Common myeloid progenitor, CD34-positive (primary cell): ENCODE measurements at regions not wholly inside any gene's neighbourhood (a gene's known extent, or its start where the extent isn't known, plus 50 kb on each side); places are given as distances from the start of the nearest gene placed in this dataset.

Source experiments
- CTCF ChIA-PET: fragments of 350-600 bp; sonication (Branson Sonifier 250); formaldehyde crosslinking; loops from one replicate; lab custom pipeline; 2021; ENCODE audit warnings: antibody characterized with exemption; lab: Charles Lee
- POLR2A ChIA-PET: fragments of 350-600 bp; sonication (Branson Sonifier 250); formaldehyde crosslinking; loops from one replicate; lab custom pipeline; 2021; ENCODE audit warnings: antibody characterized with exemption; lab: Charles Lee
- DNase-seq, 3 donors: peaks; one replicate each; pipeline versions ENCODE4 v3.0.0 to v3.0.0-alpha.2; 2013
- H3K27ac ChIP-seq, 2 experiments: 1 replicate in 1 of 2; 2 replicates in 1 of 2; pipeline ENCODE4 v1.7.0; 2013; ENCODE audit warnings: inconsistent platforms in 2 of 2, low read length in 2 of 2, mild to moderate bottlenecking in 2 of 2, low read depth in 1 of 2, moderate library complexity in 1 of 2; ENCODE audit not compliant: severe bottlenecking in 2 of 2, insufficient read depth in 1 of 2, poor library complexity in 1 of 2
- H3K27me3 ChIP-seq, 5 experiments: replicated peaks in 2 of 5; 1 replicate in 3 of 5; 2 replicates in 2 of 5; pipeline versions ENCODE4 v1.6.1 to v1.7.0; 2013; ENCODE audit warnings: low read length in 4 of 5, mild to moderate bottlenecking in 2 of 5, moderate library complexity in 2 of 5, inconsistent platforms in 1 of 5; ENCODE audit not compliant: insufficient read depth in 5 of 5, control insufficient read depth in 4 of 5
- H3K36me3 ChIP-seq, 4 experiments: 1 replicate in 2 of 4; 2 replicates in 2 of 4; pipeline versions ENCODE4 v1.6.1 to v1.7.0; 2013; ENCODE audit warnings: low read length in 3 of 4, control low read depth in 1 of 4, mild to moderate bottlenecking in 1 of 4; ENCODE audit not compliant: control insufficient read depth in 4 of 4, insufficient read depth in 4 of 4
- H3K4me1 ChIP-seq, 4 experiments: 1 replicate in 3 of 4; 2 replicates in 1 of 4; pipeline versions ENCODE4 v1.6.1 to v1.7.1; 2013; ENCODE audit warnings: low read length in 3 of 4, mild to moderate bottlenecking in 3 of 4, control low read depth in 1 of 4, inconsistent platforms in 1 of 4, moderate library complexity in 1 of 4; ENCODE audit not compliant: control insufficient read depth in 4 of 4, insufficient read depth in 4 of 4; ENCODE audit errors: control extremely low read depth in 1 of 4
- H3K4me3 ChIP-seq, 7 experiments: 1 replicate in 4 of 7; 2 replicates in 3 of 7; pipeline versions ENCODE4 v1.5.1 to v1.7.0; 2013; ENCODE audit warnings: mild to moderate bottlenecking in 7 of 7, low read length in 6 of 7, moderate library complexity in 6 of 7, inconsistent platforms in 2 of 7, low read depth in 2 of 7, control low read depth in 1 of 7; ENCODE audit not compliant: insufficient read depth in 4 of 7, control insufficient read depth in 1 of 7; ENCODE audit errors: extremely low read depth in 1 of 7
- H3K9me3 ChIP-seq, 5 experiments: 1 replicate in 4 of 5; 2 replicates in 1 of 5; pipeline versions ENCODE4 v1.6.1 to v1.7.1; 2013; ENCODE audit warnings: low read length in 4 of 5, mild to moderate bottlenecking in 2 of 5, inconsistent platforms in 1 of 5, low read depth in 1 of 5, moderate library complexity in 1 of 5; ENCODE audit not compliant: control insufficient read depth in 4 of 5, insufficient read depth in 2 of 5; ENCODE audit errors: control extremely low read depth in 1 of 5
- WGBS: methylation state at CpG from one replicate; pipeline ENCODE4 v1.1.5; 2013; ENCODE audit not compliant: insufficient coverage; 5-methylcytosine and 5-hydroxymethylcytosine counted together

DNA sequence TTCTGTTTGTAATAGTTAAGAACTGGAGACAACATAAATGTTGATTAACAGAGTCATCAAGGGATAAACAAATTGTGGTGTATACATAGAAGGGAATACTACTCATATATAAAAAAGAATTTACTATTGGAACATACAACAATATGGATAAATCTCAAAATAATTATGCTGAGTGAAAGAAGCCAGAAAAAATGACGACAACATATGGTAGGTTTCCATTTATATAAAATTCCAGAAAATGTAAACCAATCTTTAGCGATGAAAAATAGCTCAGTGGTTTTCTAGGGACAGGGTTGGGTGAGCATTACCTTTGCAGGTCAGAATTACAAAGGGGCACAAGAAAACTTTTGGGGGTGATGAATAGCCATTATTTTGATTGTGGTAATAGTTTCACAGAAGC is 431.6 kb downstream of the PTPRU start:
- H3K9me3 ChIP-seq, result no peaks in the 10 kb centered on the region
- H3K36me3 ChIP-seq, result no peaks in the 10 kb centered on the region
- no peaks in the 10 kb centered on the region for H3K4me1 ChIP-seq
- H3K27ac ChIP-seq, result no peak overlapping the region
- no peak overlapping the region for H3K4me3 ChIP-seq
- no peak for DNase-seq
- CTCF ChIA-PET, result no interaction called here
- POLR2A ChIA-PET, result no interaction called here
- 100% methylated on average over 2 of the region's 2 CpGs for WGBS
- peaks cover 0 to 24% (median 3%) of the 10 kb centered on the region in 5 experiments for H3K27me3 ChIP-seq

- Histone ChIP-seq H3K4me1 (no peaks in the 10 kb centered on the region), H3K4me3 (no peak overlapping the region), H3K9me3 (peaks cover 0 to 7% (median 0%) of the 10 kb centered on the region in 5 experiments), H3K36me3 (no peaks in the 10 kb centered on the region), H3K27ac (no peak overlapping the region), H3K27me3 (peaks cover 0 to 24% (median 3%) of the 10 kb centered on the region in 5 experiments)
- WGBS, result 100% methylated on average over 1 of the region's 2 CpGs
- DNase-seq, result no peak
- ChIA-PET POLR2A (no interaction called here), CTCF (no interaction called here)
Observed at GRCh38 chr1:29664711-29665110, 428.4 kb downstream of the PTPRU start.

DNA sequence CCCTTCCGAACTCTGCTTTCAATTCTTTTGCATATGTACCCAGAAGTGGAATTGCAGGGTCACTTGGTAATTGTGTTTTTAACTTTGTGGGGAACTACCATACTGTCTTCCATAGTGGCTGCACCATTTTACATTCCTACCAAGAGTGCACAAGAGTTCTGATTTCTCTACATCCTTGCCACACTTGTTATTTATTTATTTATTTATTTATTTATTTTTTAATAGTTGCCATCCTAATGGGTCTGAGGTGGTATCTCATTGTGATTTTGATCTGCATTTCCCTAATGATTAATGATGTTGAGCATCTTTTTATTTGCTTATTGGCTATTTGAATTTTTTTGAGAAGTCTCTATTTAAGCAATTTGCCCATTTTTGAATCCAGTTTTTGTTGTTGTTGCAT is 422.4 kb downstream of the PTPRU start:
- no peak overlapping the region for H3K27ac ChIP-seq
- WGBS, result no CpG with 5 or more reads among the region's 1 CpG
- ChIA-PET POLR2A (no interaction called here), CTCF (no interaction called here)
- no peaks in the 10 kb centered on the region for H3K4me1 ChIP-seq
- peaks cover 0 to 11% (median 0%) of the 10 kb centered on the region in 5 experiments for H3K9me3 ChIP-seq
- H3K36me3 ChIP-seq, result no peaks in the 10 kb centered on the region
- no peak for DNase-seq
- H3K4me3 ChIP-seq, result no peak overlapping the region
- H3K27me3 ChIP-seq, result peaks cover 0 to 4% (median 0%) of the 10 kb centered on the region in 5 experiments

DNA sequence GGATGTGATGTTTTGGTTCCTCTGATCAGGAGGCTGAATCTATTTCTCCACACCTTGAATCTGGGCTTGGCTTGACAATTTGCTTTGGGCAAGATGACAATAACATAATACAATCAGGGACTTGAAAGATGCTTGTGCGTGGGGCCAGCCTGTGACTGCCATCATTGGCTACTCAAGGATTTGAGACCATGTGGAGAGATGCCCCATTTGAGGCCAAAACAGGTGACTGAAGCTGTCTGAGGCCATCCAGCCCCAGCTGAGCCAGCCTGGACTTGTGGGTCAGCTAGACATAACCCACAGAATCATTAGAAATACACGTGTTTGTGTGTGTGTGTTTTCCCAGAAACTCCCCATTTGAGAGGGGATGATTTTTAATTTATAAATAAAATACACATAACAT is 421.5 kb downstream of the PTPRU start:
- no peaks in the 10 kb centered on the region for H3K4me1 ChIP-seq
- 100% methylated on average over 1 of the region's 2 CpGs for WGBS
- no peak overlapping the region for H3K4me3 ChIP-seq
- DNase-seq, result no peak
- H3K27me3 ChIP-seq, result no peaks in the 10 kb centered on the region
- CTCF ChIA-PET, result no interaction called here
- H3K36me3 ChIP-seq, result no peaks in the 10 kb centered on the region
- H3K27ac ChIP-seq, result no peak overlapping the region
- H3K9me3 ChIP-seq, result peaks cover 0 to 11% (median 0%) of the 10 kb centered on the region in 5 experiments
- POLR2A ChIA-PET, result no interaction called here

DNA sequence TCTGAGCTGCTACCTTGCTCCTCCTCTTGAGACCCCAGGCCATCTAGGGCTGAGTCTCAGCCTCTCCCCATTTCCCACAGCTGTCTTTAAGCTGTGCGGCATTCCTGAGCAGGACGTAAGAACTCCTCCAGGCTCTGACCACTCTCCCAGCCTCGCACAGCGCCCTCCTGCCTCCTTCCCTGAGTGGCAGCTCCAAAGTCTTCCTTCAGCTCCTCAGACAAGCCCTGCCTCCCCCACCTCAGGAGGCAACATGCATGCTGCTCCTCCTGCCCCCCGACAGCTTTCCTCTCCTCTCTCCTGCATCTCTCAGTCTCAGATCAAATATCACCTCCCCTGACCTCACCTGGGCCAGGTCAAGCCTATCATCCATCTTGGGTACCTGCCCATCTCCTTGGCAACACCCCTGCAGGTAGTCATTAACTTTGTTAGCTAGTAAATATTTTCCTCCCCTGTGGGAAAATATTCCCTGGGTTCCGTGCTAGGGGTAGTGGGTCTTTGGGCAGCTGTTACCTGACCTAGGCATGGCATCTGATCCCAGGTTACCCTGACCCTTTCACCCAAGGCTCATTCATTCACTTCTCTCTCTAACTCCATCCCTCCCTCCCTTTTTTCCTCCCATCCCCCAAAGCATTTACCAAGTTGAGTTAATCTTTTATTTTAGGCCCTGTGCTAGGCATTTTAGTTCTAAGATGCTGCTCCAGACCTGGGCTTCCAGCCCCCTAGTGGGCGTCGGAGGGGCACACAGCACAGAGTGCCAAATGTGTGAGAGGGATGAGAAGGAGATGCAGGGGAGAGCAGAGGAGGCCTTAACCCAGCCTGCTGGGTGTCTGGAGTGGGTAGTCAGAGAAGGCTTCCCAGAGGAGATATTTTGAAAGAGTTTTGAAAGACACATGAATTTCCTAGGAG is 419.9 kb downstream of the PTPRU start:
- H3K4me1 ChIP-seq, result no peaks in the 10 kb centered on the region
- H3K27me3 ChIP-seq, result no peaks in the 10 kb centered on the region
- POLR2A ChIA-PET, result no interaction called here
- no peak overlapping the region for H3K4me3 ChIP-seq
- DNase-seq, result peak in 1 of 3 donors; percentile 1
- H3K36me3 ChIP-seq, result no peaks in the 10 kb centered on the region
- peaks cover 0 to 4% (median 0%) of the 10 kb centered on the region in 5 experiments for H3K9me3 ChIP-seq
- CTCF ChIA-PET, result no interaction called here
- WGBS, result 48% methylated on average over 7 of the region's 8 CpGs
- no peak overlapping the region for H3K27ac ChIP-seq

DNA sequence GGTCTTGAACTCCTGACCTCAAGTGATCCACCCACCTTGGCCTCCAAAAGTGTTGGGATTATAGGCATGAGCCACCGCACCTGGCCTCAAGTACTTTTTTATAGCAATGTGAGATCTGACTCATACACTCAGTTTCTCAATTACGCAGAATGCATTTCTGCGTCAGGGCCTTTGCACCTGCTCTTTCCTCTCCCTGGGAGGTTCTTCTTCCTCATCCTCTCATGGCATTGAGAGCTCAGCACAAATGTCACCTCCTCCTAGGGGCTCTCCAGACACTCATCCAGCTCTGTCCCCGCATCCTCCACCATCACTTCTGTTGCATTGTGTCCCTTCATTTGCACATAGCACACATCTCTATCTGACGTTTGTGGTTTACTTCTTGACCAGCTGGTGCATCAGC is 418.8 kb downstream of the PTPRU start:
- POLR2A ChIA-PET, result interaction anchor here (0.5 kb wide), 1 partner anchor 1461 kb away, joined by 4 read pairs; no protein-coding TSS in a partner anchor
- Histone ChIP-seq H3K4me3 (no peak overlapping the region), H3K27me3 (no peaks in the 10 kb centered on the region), H3K4me1 (no peaks in the 10 kb centered on the region), H3K9me3 (peaks cover 0 to 4% (median 0%) of the 10 kb centered on the region in 5 experiments), H3K36me3 (no peaks in the 10 kb centered on the region), H3K27ac (no peak overlapping the region)
- DNase-seq, result no peak
- CTCF ChIA-PET, result no interaction called here
- 94% methylated on average over 5 of the region's 5 CpGs for WGBS

DNA sequence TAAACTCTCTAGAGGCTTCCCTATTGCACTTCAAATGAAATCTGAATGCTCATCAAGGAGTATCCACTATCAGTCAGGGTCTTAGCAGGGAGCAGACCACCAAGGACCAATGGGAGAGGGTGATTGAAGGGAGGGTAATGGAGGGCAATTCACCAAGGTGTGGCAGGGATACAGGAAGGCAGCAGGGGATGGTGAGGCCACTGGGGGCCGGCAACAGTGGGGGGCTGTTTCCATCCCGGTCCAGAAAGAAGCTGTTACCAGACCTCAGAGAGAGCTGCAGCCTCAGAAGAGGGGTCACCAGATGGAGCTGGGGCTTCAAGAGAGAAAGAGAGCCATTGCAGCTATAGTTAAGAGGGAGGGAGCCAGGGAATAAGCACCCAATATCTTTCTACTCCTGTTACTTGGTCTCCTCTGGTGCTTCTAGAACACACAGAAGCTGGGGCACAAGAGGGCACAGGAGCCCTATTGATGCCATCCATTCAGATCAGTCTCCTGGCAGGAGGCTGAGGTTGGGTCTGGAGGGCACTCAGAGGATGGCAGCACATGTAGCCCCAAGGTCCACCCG is 417.6 kb downstream of the PTPRU start:
- no peaks in the 10 kb centered on the region for H3K9me3 ChIP-seq
- no peaks in the 10 kb centered on the region for H3K36me3 ChIP-seq
- no peak for DNase-seq
- no peaks in the 10 kb centered on the region for H3K4me1 ChIP-seq
- POLR2A ChIA-PET, result no interaction called here
- CTCF ChIA-PET, result interaction anchor here (0.9 to 1.3 kb wide), 2 partner anchors 18 to 21 kb away, joined by 3 read pairs; no protein-coding TSS in a partner anchor
- WGBS, result 70% methylated on average over 2 of the region's 3 CpGs
- no peak overlapping the region for H3K27ac ChIP-seq
- H3K4me3 ChIP-seq, result no peak overlapping the region
- H3K27me3 ChIP-seq, result peaks cover 0 to 5% (median 0%) of the 10 kb centered on the region in 5 experiments
